ENCODE measurements at regions not wholly inside any gene's neighbourhood (a gene's known extent, or its start where the extent isn't known, plus 50 kb on each side); places are given as distances from the start of the nearest gene placed in this dataset.

- Histone ChIP-seq H3K9me2 (ENCODE audit: insufficient read depth, low read length) (no peaks in the 10 kb centered on the region), H2AFZ (ENCODE audit: low read depth, low read length) (no peak overlapping the region), H3K79me2 (replicated peaks; ENCODE audit: insufficient read depth, low read length) (no peaks in the 10 kb centered on the region), H3F3A (ENCODE audit: insufficient read depth, low read length, poor library complexity, severe bottlenecking) (no peaks in the 10 kb centered on the region), H4K20me1 (ENCODE audit: insufficient read depth) (no peaks in the 10 kb centered on the region), H3K9me3 (ENCODE audit: low read length) (no peaks in the 10 kb centered on the region), H3K27ac (ENCODE audit: low read length) (no peak overlapping the region), H3K4me3 (ENCODE audit: low read length) (no peak overlapping the region), H3K4me2 (ENCODE audit: low read length) (no peak overlapping the region), H3K9ac (ENCODE audit: low read length) (no peak overlapping the region), H3K36me3 (ENCODE audit: insufficient read depth, low read length) (no peaks in the 10 kb centered on the region), H3K27me3 (ENCODE audit: insufficient read depth, low read depth, low read length) (no peaks in the 10 kb centered on the region)
- TF ChIP-seq POLR2AphosphoS5 (IDR thresholded peaks at IDR 0.05) (no peak), EZH2 (IDR thresholded peaks at IDR 0.05; ENCODE audit: borderline replicate concordance, insufficient read depth, low read length, poor library complexity, severe bottlenecking) (no peak), CTCF (IDR thresholded peaks at IDR 0.05; ENCODE audit: poor library complexity, severe bottlenecking) (no peak), RAD21 (conservative IDR thresholded peaks at IDR 0.05) (no peak), SMC3 (conservative IDR thresholded peaks at IDR 0.05; ENCODE audit: poor library complexity) (no peak), REST (IDR thresholded peaks at IDR 0.05; ENCODE audit: borderline replicate concordance) (no peak), MXI1 (conservative IDR thresholded peaks at IDR 0.05; ENCODE audit: poor library complexity, severe bottlenecking) (no peak), TAF1 (IDR thresholded peaks at IDR 0.05; ENCODE audit: low read depth) (no peak), EP300 (conservative IDR thresholded peaks at IDR 0.05; ENCODE audit: poor library complexity, severe bottlenecking) (no peak)
Observed at GRCh38 chr15:62456011-62456920, 291.2 kb upstream of the C2CD4B start.

- H3K27ac ChIP-seq (ENCODE audit: low read length) = no peak overlapping the region
- H3K4me2 ChIP-seq (ENCODE audit: low read length) = no peak overlapping the region
Observed at GRCh38 chr15:62457100-62457499, 292.0 kb upstream of the C2CD4B start.

More at GRCh38 chr15:62457100-62457499, 292.0 kb upstream of the C2CD4B start:
- no peaks in the 10 kb centered on the region for H3F3A ChIP-seq (ENCODE audit: insufficient read depth, low read length, poor library complexity, severe bottlenecking)
- no peaks in the 10 kb centered on the region for H3K9me2 ChIP-seq (ENCODE audit: insufficient read depth, low read length)
- H4K20me1 ChIP-seq (ENCODE audit: insufficient read depth) = no peaks in the 10 kb centered on the region
- TF ChIP-seq EP300 (conservative IDR thresholded peaks at IDR 0.05; ENCODE audit: poor library complexity, severe bottlenecking) (no peak), MXI1 (conservative IDR thresholded peaks at IDR 0.05; ENCODE audit: poor library complexity, severe bottlenecking) (no peak), SMC3 (conservative IDR thresholded peaks at IDR 0.05; ENCODE audit: poor library complexity) (no peak), TAF1 (IDR thresholded peaks at IDR 0.05; ENCODE audit: low read depth) (no peak), RAD21 (conservative IDR thresholded peaks at IDR 0.05) (no peak), POLR2AphosphoS5 (IDR thresholded peaks at IDR 0.05) (no peak), REST (IDR thresholded peaks at IDR 0.05; ENCODE audit: borderline replicate concordance) (no peak)
- H3K27me3 ChIP-seq (ENCODE audit: insufficient read depth, low read depth, low read length) = no peaks in the 10 kb centered on the region
- H3K4me3 ChIP-seq (ENCODE audit: low read length) = no peak overlapping the region
- H3K9ac ChIP-seq (ENCODE audit: low read length) = no peak overlapping the region
- H2AFZ ChIP-seq (ENCODE audit: low read depth, low read length) = no peak overlapping the region
- H3K36me3 ChIP-seq (ENCODE audit: insufficient read depth, low read length) = no peaks in the 10 kb centered on the region
- no peaks in the 10 kb centered on the region for H3K9me3 ChIP-seq (ENCODE audit: low read length)
- no peaks in the 10 kb centered on the region for H3K79me2 ChIP-seq (replicated peaks; ENCODE audit: insufficient read depth, low read length)
